Activated CD4-positive, alpha-beta memory T cell treated with anti-CD3 and anti-CD28 coated beads, Interleukin-2, amount 10 ng/mL, durations not matched to agents 7 days and 5 days (primary cell): ENCODE measurements at regions not wholly inside any gene's neighbourhood (a gene's known extent, or its start where the extent isn't known, plus 50 kb on each side); places are given as distances from the start of the nearest gene placed in this dataset.

ENCODE experiments used
- CTCF ChIA-PET: fragments of 350-600 bp; sonication (Branson Sonifier 250); formaldehyde crosslinking; loops from one replicate; lab custom pipeline; 2021; ENCODE audit warnings: antibody characterized with exemption, inconsistent platforms; lab: Charles Lee
- POLR2A ChIA-PET: fragments of 350-600 bp; sonication (Branson Sonifier 250); formaldehyde crosslinking; loops from one replicate; lab custom pipeline; 2021; ENCODE audit warnings: antibody characterized with exemption; lab: Charles Lee
- DNase-seq: peaks from one replicate; pipeline ENCODE4 v3.0.0-alpha.2; 2020
- H3K27ac Mint-ChIP-seq: one replicate; pipeline ENCODE4 v1.8.0; 2021; ENCODE audit warnings: mild to moderate bottlenecking, mixed read lengths
- H3K27me3 Mint-ChIP-seq: one replicate; pipeline ENCODE4 v1.8.0; 2021; ENCODE audit warnings: mixed read lengths
- H3K36me3 Mint-ChIP-seq: one replicate; pipeline ENCODE4 v1.8.0; 2021; ENCODE audit warnings: low read depth, mixed read lengths
- H3K4me1 Mint-ChIP-seq: one replicate; pipeline ENCODE4 v1.8.0; 2021; ENCODE audit warnings: mixed read lengths
- H3K4me3 Mint-ChIP-seq: one replicate; pipeline ENCODE4 v1.8.0; 2021; ENCODE audit warnings: mild to moderate bottlenecking, mixed read lengths
- H3K9me3 Mint-ChIP-seq: one replicate; pipeline ENCODE4 v1.8.0; 2021; ENCODE audit warnings: mixed read lengths

DNA sequence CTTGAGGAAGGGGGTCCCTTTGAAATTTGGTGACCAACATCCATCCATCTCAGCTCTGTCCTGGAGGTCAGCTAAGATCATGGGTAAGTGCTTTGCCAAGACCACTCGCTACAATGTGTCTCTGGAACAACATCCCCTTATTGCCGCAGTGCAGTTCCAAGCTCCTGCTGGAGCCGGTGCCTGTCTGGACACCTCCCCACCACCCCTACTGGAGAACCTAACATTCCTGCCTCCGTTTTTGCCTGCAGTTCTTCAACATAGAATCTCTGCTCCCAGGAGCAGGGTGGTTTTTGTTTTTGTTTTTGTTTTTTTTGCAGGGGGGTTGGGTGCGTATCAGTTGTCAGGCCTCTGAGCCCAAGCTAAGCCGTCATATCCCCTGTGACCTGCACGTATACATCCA lies 51.2 kb upstream of the FXYD4 start:
- Mint-ChIP-seq H3K4me3 (no peak overlapping the region), H3K4me1 (peaks cover 46% of the 10 kb centered on the region), H3K27me3 (peaks cover 5% of the 10 kb centered on the region), H3K36me3 (no peaks in the 10 kb centered on the region), H3K27ac (no peak overlapping the region), H3K9me3 (no peaks in the 10 kb centered on the region)
- DNase-seq, result no peak
- ChIA-PET POLR2A (interaction anchor here (1.2 to 1.5 kb wide), 2 partner anchors 15 to 26 kb away, joined by 3 to 5 read pairs; no protein-coding TSS in a partner anchor), CTCF (interaction anchor here (1.4 kb wide), 1 partner anchor 115 kb away, joined by 4 read pairs; no protein-coding TSS in a partner anchor)

DNA sequence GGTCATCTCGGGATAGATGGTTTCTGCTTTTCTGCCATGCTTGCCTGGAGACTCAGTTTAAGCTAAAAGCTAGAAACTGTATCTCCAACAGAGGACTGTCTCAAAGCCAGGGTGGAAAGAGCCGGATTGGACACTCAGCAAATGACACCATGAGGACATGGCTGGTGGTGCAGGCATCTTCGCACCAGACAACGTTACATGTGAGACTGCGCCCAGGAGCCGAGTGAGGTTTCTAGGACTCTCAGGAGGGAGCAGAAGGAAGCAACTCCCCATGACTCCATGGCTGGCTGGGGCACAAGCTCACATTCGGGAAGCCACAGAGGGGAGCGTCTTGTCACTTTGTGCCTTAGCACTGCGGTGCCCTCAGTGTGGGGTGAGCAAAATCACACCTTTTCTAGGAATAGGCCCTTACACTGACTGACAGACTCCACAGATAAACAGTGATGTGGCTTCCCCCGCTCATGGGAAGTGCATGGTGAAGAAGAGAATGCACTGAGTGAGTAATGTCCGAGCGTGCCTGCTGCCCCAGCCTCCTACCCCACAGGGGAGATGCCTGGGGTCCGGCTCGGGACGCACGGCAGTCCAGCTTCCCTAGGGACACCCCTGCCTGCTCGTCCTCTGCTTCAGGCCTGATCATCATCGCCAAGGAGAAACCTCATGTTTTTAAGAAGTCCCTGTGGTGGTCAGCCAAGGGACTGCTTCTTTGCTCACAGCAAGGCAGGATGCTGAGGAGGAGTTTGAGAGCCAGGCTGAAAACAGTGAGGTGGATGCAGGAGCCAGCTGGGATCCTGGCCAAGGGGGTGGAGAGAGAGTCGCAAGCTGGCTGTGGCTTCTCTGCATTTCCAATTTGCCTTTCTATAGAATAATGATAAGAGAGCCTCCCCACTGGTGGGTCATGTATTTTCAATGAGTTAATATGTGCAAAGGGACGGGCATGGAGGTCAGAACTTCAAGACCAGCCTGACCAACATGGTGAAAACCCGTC lies 52.2 kb upstream of the FXYD4 start:
- CTCF ChIA-PET, result interaction anchor here (1.4 kb wide), 1 partner anchor 114 kb away, joined by 4 read pairs; no protein-coding TSS in a partner anchor
- H3K27me3 Mint-ChIP-seq, result peaks cover 5% of the 10 kb centered on the region
- POLR2A ChIA-PET, result interaction anchor here (1.2 to 1.5 kb wide), 2 partner anchors 14 to 25 kb away, joined by 3 to 5 read pairs; no protein-coding TSS in a partner anchor
- peaks cover 46% of the 10 kb centered on the region for H3K4me1 Mint-ChIP-seq
- no peaks in the 10 kb centered on the region for H3K36me3 Mint-ChIP-seq
- H3K9me3 Mint-ChIP-seq, result no peaks in the 10 kb centered on the region
- no peak overlapping the region for H3K27ac Mint-ChIP-seq
- H3K4me3 Mint-ChIP-seq, result no peak overlapping the region
- DNase-seq, result no peak

DNA sequence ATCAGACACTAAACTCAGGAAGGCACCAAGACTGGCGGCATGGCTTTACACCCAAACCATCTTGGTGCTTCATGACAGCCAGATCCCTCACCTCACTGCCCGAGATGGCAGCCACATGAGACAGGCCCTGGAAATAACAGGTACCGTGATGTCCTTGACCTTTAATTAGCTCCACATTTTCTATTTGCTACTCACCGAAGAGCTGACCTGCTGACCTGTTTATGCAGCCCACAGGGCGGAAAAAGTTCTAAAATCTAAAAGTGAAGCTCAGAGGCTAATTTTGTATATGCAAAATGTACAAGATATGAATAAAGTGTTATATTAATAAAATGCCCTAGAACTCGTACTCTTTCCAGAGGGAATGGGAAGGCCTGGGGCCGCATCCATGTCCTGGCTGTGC lies 51.6 kb upstream of the RASGEF1A start:
- Mint-ChIP-seq H3K27ac (no peak overlapping the region), H3K9me3 (no peaks in the 10 kb centered on the region), H3K36me3 (no peaks in the 10 kb centered on the region), H3K4me1 (peaks cover 45% of the 10 kb centered on the region), H3K27me3 (peaks cover 5% of the 10 kb centered on the region), H3K4me3 (no peak overlapping the region)
- no peak for DNase-seq
- POLR2A ChIA-PET, result interaction anchor here (1.5 kb wide), 1 partner anchor 25 kb away, joined by 3 read pairs; no protein-coding TSS in a partner anchor
- CTCF ChIA-PET, result no interaction called here

DNA sequence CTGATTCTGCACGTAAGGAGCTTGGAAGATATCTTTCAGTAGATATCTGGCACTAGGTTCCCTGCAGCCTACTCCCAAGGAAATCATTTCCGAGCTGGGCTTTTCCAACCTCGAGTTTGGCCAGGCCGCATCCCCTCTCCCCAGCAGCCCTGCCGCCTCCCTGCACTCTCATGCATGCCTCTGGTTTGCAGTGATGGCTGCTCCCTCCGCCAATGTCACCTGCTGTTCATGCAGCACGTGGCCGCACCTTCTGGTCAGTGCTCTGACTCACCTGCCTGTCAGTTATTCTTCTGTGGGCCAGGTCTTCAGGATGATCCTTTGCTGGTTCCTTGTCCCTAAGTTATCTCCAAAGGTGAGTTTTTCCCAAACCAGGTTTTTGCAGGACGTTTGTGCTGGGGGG lies 50.6 kb upstream of the RASGEF1A start:
- CTCF ChIA-PET, result no interaction called here
- H3K4me3 Mint-ChIP-seq, result no peak overlapping the region
- H3K4me1 Mint-ChIP-seq, result peaks cover 35% of the 10 kb centered on the region
- no peaks in the 10 kb centered on the region for H3K9me3 Mint-ChIP-seq
- DNase-seq, result no peak
- peaks cover 5% of the 10 kb centered on the region for H3K27me3 Mint-ChIP-seq
- H3K36me3 Mint-ChIP-seq, result no peaks in the 10 kb centered on the region
- POLR2A ChIA-PET, result no interaction called here
- H3K27ac Mint-ChIP-seq, result no peak overlapping the region

DNA sequence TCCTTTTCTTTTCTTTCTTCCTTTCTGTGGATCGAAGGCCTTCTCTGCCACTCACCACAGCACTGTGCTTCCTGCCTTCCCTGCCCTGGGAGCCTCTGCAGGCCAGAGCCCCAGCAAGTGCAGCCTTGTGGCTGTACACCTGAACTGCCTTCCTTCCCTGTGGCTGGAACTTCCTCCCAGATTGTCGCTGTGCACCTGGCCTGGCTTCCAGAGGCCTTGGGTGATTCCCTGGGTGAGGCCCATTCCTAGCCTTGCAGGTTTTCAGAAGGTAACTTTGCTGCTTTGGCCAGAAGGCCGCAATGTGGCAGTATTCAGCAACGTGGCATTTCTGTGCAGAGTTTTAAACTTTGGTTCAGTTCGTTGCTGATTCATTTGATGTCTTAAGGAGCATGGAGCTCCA lies 50.1 kb upstream of the RASGEF1A start:
- H3K4me3 Mint-ChIP-seq, result no peak overlapping the region
- POLR2A ChIA-PET, result no interaction called here
- CTCF ChIA-PET, result no interaction called here
- no peak overlapping the region for H3K27ac Mint-ChIP-seq
- H3K9me3 Mint-ChIP-seq, result no peaks in the 10 kb centered on the region
- peaks cover 31% of the 10 kb centered on the region for H3K4me1 Mint-ChIP-seq
- peaks cover 5% of the 10 kb centered on the region for H3K27me3 Mint-ChIP-seq
- no peaks in the 10 kb centered on the region for H3K36me3 Mint-ChIP-seq
- DNase-seq, result no peak
